Activated naive CD8-positive, alpha-beta T cell treated with anti-CD3 and anti-CD28 coated beads, Interleukin-2, amount 50 U/mL, for 24 hours (primary cell): ENCODE measurements at regions not wholly inside any gene's neighbourhood (a gene's known extent, or its start where the extent isn't known, plus 50 kb on each side); places are given as distances from the start of the nearest gene placed in this dataset.
"Not testable (repeated sequence)": the region's sequence is repeated elsewhere in the genome, so short reads cannot be mapped to it uniquely, and the experiment has no call there.

ENCODE experiments used
- ATAC-seq: fragments of 150-1000 bp; cut with Tn5 transposase; one replicate; pipeline ENCODE4 v1.10.0; 2021
- DNase-seq: peaks from one replicate; pipeline ENCODE4 v3.0.0; 2021
- H3K27ac Mint-ChIP-seq: one replicate; pipeline ENCODE4 v1.8.0; 2021; ENCODE audit warnings: mild to moderate bottlenecking, mixed read lengths
- H3K27me3 Mint-ChIP-seq: one replicate; pipeline ENCODE4 v1.8.0; 2021; ENCODE audit warnings: mixed read lengths
- H3K36me3 Mint-ChIP-seq: one replicate; pipeline ENCODE4 v1.8.0; 2021; ENCODE audit warnings: low read depth, mixed read lengths
- H3K4me1 Mint-ChIP-seq: one replicate; pipeline ENCODE4 v1.8.0; 2021; ENCODE audit warnings: mixed read lengths
- H3K4me3 Mint-ChIP-seq: one replicate; pipeline ENCODE4 v1.8.0; 2021; ENCODE audit warnings: mild to moderate bottlenecking, moderate library complexity, mixed read lengths
- H3K9me3 Mint-ChIP-seq: one replicate; pipeline ENCODE4 v1.8.0; 2021; ENCODE audit warnings: mixed read lengths

DNA sequence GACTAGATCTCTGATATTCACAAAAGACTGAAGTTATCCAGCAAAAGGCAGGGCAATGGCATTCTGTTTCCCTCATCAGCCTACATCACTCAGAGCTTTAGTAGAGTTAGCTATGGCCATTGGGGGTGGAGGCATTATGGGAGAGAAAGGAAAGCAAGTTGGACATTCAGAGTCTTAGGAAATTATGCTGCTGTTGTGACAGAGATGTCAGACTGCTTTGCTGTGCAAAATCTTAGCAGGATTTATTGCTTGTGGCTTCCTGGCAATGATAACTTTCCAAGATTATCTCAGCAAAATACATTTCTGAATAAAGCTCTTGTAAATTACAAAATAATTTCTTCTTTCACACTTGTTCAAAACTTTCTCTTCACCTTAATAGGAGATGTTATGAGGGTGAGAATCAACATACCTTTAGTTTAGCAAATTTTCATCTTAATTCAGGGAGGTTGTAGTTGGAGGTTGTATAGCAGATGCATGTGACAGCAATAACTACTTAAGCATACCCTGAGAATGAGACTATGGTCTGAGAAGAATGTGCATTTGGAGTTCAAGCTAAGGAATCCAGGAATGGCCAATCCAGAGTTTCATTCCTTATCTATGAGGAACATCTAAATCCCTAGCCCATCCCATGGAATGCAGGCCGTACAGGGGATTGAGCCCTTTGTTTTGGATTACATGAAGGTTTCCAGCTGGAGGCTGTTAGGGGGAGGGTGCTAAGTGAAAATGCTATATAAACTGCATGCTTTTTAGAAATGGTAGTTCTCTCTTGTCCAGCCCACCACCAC lies 179.8 kb downstream of the HAO1 start:
- DNase-seq (no peak), ATAC-seq (no peak)
- Mint-ChIP-seq H3K9me3 (peaks cover 4% of the 10 kb centered on the region), H3K4me1 (no peaks in the 10 kb centered on the region), H3K27me3 (peaks cover 2% of the 10 kb centered on the region), H3K36me3 (no peaks in the 10 kb centered on the region), H3K27ac (no peak overlapping the region), H3K4me3 (no peak overlapping the region)

DNA sequence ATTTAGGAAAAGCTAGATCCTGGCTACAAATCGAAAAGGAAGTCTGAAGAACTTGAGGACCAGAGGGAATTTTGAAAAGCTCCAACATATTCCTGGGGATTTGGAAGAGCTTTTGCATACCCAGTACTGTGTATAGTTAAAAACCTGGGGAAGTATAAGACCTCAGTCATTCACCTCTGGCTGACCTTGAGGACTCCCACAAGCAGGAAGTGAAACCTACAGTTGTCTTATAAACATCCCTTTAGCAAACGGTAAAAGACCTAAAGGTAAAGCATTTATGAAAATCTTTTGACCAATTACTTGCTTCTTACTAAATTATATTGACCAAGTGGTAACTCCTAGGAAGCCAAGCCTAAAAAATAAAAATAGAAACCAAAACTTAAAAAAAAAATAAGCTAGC lies 175.0 kb downstream of the HAO1 start:
- no peak for ATAC-seq
- H3K4me1 Mint-ChIP-seq = no peaks in the 10 kb centered on the region

DNA sequence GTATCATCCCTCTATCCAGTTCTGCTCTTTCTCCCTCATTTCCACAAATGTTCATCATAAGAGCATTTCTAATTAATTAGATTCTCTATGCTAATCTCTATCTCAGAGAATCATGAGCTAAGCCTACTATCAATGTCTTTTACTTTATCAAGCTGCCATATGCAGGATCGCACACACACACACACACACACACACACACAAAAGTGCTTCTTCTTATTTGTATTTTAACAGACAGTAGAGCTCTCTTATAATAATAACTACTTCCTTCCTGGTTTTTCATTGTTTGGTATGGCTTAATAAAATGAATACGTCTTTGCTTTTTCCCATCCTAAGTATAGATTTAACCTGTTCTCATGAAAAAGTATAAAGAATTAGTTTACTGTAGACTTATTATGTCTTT lies 170.2 kb downstream of the HAO1 start:
- H3K27me3 Mint-ChIP-seq = no peaks in the 10 kb centered on the region
- no peak for ATAC-seq

More for the DNA sequence above, 175.0 kb downstream of the HAO1 start:
- peaks cover 10% of the 10 kb centered on the region for H3K9me3 Mint-ChIP-seq
- H3K27ac Mint-ChIP-seq = no peak overlapping the region
- H3K27me3 Mint-ChIP-seq = peaks cover 2% of the 10 kb centered on the region
- no peaks in the 10 kb centered on the region for H3K36me3 Mint-ChIP-seq
- H3K4me3 Mint-ChIP-seq = no peak overlapping the region
- no peak for DNase-seq

DNA sequence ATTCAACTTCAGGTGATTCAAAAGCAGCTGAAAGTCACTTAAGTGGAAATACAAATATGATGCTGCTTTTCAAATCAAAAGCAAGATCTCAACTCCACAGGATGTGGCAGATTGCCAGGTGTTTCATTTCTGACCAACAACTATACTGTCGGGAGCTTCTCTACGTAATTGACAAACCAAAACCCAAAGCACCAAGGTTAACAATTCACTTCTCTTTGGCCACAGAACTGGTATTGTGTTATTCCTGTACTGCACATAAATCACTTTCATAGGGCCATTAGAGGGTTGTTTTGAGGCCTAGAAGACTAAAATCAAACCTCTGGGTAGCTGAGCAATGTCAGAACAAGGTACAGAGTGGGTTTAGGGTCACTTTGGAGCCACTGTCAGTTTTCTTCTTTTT lies 169.7 kb downstream of the HAO1 start:
- Mint-ChIP-seq H3K4me1 (no peaks in the 10 kb centered on the region), H3K36me3 (no peaks in the 10 kb centered on the region), H3K4me3 (no peak overlapping the region), H3K27me3 (no peaks in the 10 kb centered on the region), H3K27ac (no peak overlapping the region), H3K9me3 (peaks cover 6% of the 10 kb centered on the region)
- DNase-seq (no peak), ATAC-seq (no peak)

More for the DNA sequence above, 170.2 kb downstream of the HAO1 start:
- no peaks in the 10 kb centered on the region for H3K4me1 Mint-ChIP-seq
- no peak overlapping the region for H3K4me3 Mint-ChIP-seq
- peaks cover 6% of the 10 kb centered on the region for H3K9me3 Mint-ChIP-seq
- H3K27ac Mint-ChIP-seq = no peak overlapping the region
- no peak for DNase-seq
- H3K36me3 Mint-ChIP-seq = no peaks in the 10 kb centered on the region

DNA sequence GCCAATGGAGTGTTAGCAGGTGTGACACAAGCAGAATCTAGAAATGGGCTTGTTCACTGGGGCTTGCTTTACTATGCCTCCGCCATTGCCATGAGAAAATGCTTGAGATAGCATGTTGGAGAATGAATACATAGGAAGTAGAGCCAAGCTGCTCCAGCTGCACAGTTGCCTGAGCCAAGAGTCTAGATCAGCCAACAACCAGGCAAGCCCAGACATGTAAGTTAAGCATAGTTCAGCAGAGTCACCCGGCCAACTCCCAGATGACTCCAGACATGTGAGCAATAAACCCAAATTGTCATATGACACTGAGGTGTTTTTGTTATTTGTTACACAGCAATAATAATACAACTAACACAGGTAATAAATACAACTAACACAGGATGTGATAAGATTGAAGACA lies 167.9 kb downstream of the HAO1 start:
- no peaks in the 10 kb centered on the region for H3K36me3 Mint-ChIP-seq
- ATAC-seq (no peak), DNase-seq (no peak)
- no peaks in the 10 kb centered on the region for H3K27me3 Mint-ChIP-seq
- no peak overlapping the region for H3K4me3 Mint-ChIP-seq
- H3K9me3 Mint-ChIP-seq = peaks cover 3% of the 10 kb centered on the region
- H3K4me1 Mint-ChIP-seq = no peaks in the 10 kb centered on the region
- H3K27ac Mint-ChIP-seq = no peak overlapping the region

DNA sequence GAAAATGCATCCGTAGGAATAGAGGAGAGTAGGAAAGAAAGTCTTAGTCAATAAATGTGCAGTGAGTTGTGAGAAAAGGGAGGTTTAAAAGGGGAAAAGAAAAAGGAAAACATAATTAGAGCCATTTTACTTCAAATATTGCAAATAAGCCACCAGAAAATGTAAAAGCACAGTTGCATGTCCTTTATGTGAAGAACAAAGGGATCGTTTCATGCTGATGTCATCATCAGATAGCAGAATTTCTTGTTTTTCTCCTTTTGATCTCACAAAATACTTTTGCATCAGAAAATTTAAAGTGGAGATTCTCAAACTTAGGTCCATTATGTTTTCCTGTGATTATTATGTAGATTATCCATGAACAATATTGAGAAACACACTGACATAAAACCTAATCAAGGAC lies 166.7 kb downstream of the HAO1 start:
- Mint-ChIP-seq H3K4me1 (no peaks in the 10 kb centered on the region), H3K27me3 (no peaks in the 10 kb centered on the region), H3K27ac (no peak overlapping the region), H3K4me3 (no peak overlapping the region), H3K36me3 (no peaks in the 10 kb centered on the region), H3K9me3 (peaks cover 3% of the 10 kb centered on the region)
- DNase-seq = no peak
- no peak for ATAC-seq

DNA sequence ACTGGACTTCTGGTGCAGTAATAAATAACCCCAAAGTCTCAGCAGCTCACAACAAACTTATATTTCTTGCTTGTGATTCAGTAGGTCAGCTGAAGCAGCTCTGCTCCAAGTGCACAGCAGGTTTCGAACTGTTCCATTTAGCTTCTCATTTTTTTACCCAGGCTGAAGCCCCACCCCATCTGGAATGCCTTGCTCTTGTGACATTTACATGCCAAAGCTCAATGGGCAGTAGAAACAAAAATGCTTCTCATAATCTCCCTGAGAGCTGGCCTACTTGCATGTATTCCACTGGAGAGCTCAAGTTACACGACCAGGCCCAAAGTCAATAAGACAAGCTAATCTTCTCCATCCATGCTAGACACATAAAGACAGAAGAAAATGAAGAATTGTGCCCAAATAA lies 165.2 kb downstream of the HAO1 start:
- H3K9me3 Mint-ChIP-seq = peaks cover 3% of the 10 kb centered on the region
- DNase-seq (no peak), ATAC-seq (no peak)
- no peaks in the 10 kb centered on the region for H3K36me3 Mint-ChIP-seq
- no peak overlapping the region for H3K27ac Mint-ChIP-seq
- H3K27me3 Mint-ChIP-seq = no peaks in the 10 kb centered on the region
- no peak overlapping the region for H3K4me3 Mint-ChIP-seq
- no peaks in the 10 kb centered on the region for H3K4me1 Mint-ChIP-seq

DNA sequence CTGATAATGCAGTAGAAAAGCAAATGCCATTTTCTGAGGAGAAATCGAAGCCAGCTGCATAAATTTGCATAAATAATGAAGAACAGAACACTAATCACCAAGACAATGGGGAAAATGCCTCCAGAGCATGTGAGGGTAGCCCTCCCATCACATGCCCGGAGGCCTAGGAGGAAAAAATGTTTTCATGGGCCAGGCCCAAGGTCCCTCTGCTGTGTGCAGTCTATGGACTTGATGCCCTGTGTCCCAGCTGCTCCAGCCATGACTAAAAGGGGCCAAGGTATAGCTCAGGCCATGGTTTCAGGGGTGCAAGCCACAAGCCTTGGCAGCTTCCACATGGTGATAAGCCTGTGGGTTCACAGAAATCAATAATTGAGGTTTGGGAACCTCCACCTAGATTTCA lies 164.1 kb downstream of the HAO1 start:
- Mint-ChIP-seq H3K4me3 (no peak overlapping the region), H3K9me3 (peaks cover 3% of the 10 kb centered on the region), H3K36me3 (no peaks in the 10 kb centered on the region), H3K27ac (no peak overlapping the region), H3K27me3 (no peaks in the 10 kb centered on the region), H3K4me1 (no peaks in the 10 kb centered on the region)
- ATAC-seq (no peak), DNase-seq (no peak)

DNA sequence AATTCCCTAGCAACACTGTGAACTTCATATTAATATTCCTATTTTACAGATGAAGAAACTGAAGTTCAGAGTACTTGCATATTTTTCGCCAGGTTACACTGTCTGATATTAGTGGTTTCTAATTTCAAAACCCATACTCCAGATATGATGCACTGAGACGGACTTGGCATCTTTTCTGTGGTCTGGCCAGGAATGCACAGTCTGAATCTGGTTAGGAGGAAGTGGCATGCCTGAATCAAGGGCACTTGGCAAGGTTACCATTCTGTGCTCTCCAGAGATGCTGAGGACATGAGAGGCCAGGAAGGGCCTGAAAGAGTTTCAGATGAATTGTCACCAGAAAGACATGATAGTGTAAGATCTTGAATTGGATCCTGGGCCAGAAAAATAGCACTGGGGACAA lies 150.1 kb downstream of the HAO1 start:
- H3K4me1 Mint-ChIP-seq = no peaks in the 10 kb centered on the region
- ATAC-seq = no peak
- H3K27me3 Mint-ChIP-seq = no peaks in the 10 kb centered on the region
- no peaks in the 10 kb centered on the region for H3K36me3 Mint-ChIP-seq
- peaks cover 8% of the 10 kb centered on the region for H3K9me3 Mint-ChIP-seq
- no peak overlapping the region for H3K27ac Mint-ChIP-seq
- DNase-seq = no peak
- H3K4me3 Mint-ChIP-seq = no peak overlapping the region

DNA sequence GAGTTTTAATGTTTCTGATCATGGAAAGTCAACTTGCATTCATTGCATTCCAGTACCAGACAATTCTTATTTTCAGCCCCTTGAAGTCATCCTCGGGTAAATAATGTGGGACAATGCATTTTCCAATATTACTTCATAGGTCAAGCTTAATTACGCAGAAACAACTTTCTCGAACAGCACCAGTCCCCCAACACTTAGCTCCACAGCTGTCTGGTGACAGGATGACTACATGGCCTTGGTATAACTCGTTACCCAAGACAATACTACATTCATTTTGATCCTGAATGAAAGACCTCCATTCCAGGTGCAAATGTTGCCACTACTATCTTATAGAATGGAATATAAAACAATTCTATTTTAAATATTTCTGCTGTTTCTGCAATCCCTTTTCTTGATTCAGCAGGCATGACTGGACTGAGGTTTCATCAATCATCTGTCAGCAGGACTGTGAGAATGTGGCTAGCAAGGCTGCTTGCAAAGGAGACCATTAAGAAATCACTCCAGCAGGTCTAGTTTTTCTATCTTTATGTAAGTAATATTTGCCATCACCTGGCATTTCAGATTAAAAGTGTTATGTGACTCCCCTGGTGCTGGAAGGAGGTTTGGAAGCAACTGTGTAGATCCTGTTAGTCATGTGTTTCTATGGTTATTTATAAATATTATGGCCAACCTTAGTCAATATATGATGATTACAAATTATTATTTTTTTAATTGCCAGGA lies 147.9 kb downstream of the HAO1 start:
- H3K4me3 Mint-ChIP-seq = no peak overlapping the region
- ATAC-seq = no peak
- DNase-seq = no peak
- H3K9me3 Mint-ChIP-seq = peaks cover 3% of the 10 kb centered on the region
- no peak overlapping the region for H3K27ac Mint-ChIP-seq
- H3K27me3 Mint-ChIP-seq = no peaks in the 10 kb centered on the region
- no peaks in the 10 kb centered on the region for H3K4me1 Mint-ChIP-seq
- H3K36me3 Mint-ChIP-seq = no peaks in the 10 kb centered on the region

DNA sequence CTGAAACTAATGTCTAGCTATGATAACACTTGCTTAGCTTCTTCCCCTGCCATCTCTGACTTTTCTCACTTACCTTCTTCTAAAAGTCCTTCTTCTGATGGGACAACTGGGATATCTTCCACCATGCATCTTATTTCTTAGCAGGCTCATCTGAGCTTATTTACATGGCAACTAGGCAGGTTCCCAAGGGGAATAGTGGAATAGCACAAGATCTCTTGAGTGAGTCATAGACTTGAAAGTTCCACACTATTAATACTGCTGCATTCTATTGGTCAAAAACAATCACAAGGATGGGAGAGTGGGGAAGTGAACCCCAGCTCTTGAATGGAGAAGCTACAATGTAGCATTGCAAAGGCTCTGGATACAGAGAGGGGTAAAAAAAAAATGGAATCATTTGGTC lies 142.1 kb downstream of the HAO1 start:
- no peak for DNase-seq
- Mint-ChIP-seq H3K27me3 (peaks cover 2% of the 10 kb centered on the region), H3K27ac (no peak overlapping the region), H3K36me3 (no peaks in the 10 kb centered on the region), H3K9me3 (peaks cover 7% of the 10 kb centered on the region), H3K4me1 (no peaks in the 10 kb centered on the region), H3K4me3 (no peak overlapping the region)
- no peak for ATAC-seq

DNA sequence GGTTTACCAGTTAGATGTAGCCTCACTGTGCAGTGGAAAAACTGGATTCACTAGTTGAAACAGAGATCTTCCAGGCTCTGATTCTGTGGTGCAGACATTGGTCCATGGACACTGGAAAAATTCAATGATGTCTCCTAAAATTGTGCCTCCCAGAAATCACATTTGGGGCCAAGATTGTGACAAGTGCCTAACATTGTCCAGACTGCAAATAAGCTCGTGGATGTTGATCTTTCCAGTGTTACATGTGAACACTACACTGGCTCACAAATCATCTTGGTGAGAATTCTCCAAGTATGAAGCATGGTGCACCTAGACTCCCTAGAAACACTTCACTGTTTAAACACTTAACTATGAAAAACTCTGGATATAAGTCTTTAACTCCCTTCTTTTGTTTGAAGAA lies 140.4 kb downstream of the HAO1 start:
- Mint-ChIP-seq H3K4me1 (no peaks in the 10 kb centered on the region), H3K27me3 (peaks cover 2% of the 10 kb centered on the region), H3K36me3 (no peaks in the 10 kb centered on the region), H3K27ac (no peak overlapping the region), H3K4me3 (no peak overlapping the region), H3K9me3 (peaks cover 12% of the 10 kb centered on the region)
- ATAC-seq = no peak
- DNase-seq = no peak

DNA sequence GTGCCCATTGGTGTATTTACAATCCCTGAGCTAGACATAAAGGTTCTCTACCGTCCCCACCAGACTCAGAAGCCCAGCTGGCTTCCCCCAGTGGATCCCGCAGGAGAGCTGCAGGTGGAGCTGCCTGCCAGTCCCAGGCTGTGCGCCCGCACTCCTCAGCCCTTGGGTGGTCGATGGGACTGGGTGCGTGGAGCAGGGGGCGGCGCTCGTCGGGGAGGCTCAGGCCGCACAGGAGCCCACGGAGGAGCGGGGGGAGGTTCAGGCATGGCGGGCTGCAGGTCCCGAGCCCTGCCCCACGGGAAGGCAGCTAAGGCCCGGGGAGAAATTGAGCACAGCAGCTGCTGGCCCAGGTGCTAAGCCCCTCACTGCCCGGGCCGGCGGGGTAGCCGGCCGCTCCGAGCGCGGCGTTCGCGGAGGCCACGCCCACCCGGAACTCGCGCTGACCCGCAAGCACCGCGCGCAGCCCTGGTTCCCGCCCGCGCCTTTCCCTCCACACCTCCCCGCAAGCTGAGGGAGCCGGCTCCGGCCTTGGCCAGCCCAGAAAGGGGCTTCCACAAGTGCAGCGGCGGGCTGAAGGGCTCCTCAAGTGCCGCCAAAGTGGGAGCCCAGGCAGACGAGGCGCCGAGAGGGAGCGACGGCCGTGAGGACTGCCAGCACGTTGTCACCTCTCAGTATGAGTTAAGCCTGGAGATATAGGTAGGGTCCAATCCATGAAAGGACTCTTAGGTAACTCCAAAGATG lies 136.7 kb downstream of the HAO1 start:
- not testable (repeated sequence) for DNase-seq

DNA sequence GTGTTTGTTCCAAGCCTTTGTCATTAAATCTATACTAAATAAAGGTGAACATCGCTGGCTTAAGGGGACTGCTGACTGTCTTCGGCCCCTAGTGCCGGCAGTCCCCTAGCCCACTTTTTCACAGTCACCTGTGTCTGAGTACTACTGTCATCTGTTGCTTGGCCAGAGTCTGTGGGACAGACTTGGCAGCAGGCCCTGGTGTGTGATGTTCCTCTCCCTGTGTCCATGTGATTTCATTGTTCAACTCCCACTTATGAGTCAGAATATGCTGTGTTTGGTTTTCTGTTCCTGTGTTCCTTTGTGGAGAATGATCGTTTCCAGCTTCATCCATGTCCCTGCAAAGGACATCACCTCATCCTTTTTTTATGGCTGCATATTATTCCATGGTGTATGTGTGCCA lies 133.4 kb downstream of the HAO1 start:
- Mint-ChIP-seq H3K4me3 (no peak overlapping the region), H3K4me1 (no peaks in the 10 kb centered on the region), H3K9me3 (peaks cover 30% of the 10 kb centered on the region), H3K27ac (no peak overlapping the region), H3K27me3 (peaks cover 2% of the 10 kb centered on the region), H3K36me3 (no peaks in the 10 kb centered on the region)
- ATAC-seq (no peak), DNase-seq (no peak)

More for the DNA sequence above, 136.7 kb downstream of the HAO1 start:
- not testable (repeated sequence) for H3K4me3 Mint-ChIP-seq, H3K4me1 Mint-ChIP-seq, ATAC-seq, H3K36me3 Mint-ChIP-seq, H3K27ac Mint-ChIP-seq, H3K27me3 Mint-ChIP-seq
- H3K9me3 Mint-ChIP-seq = peaks cover 22% of the 10 kb centered on the region

DNA sequence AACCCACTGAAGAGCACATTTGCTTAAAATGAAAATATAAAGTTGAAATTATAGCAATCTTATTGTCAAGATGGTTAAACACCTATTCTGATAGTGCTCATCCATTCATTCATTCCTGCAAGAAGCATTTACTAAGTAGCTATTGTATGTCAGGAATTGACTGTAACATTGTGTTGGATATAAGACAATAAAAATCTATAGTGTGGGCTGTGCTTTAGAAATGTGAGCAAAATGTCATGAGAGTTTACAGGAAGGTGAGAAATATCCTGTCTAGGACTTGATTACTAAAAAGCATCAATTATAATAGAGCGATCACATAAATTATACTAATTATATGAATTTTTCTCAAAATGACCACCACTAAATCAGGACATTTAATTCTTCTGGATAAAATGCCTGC lies 123.0 kb downstream of the HAO1 start:
- Mint-ChIP-seq H3K4me3 (no peak overlapping the region), H3K36me3 (no peaks in the 10 kb centered on the region), H3K27ac (no peak overlapping the region), H3K4me1 (no peaks in the 10 kb centered on the region), H3K9me3 (peaks cover 9% of the 10 kb centered on the region), H3K27me3 (no peaks in the 10 kb centered on the region)
- ATAC-seq = no peak
- no peak for DNase-seq
